HUES64 (cell line): ENCODE measurements at regions not wholly inside any gene's neighbourhood (a gene's known extent, or its start where the extent isn't known, plus 50 kb on each side); places are given as distances from the start of the nearest gene placed in this dataset.
A peak's percentile ranks its signal among the peaks of the same experiment; 100 is the strongest.

Experiments used
- H3K27ac ChIP-seq: 2 replicates; pipeline ENCODE4 v1.7.0; 2013; ENCODE audit warnings: low read depth, low read length, inconsistent platforms
- H3K27me3 ChIP-seq: 2 replicates; pipeline ENCODE4 v1.6.1; 2013; ENCODE audit warnings: mild to moderate bottlenecking, low read length; ENCODE audit not compliant: insufficient read depth
- H3K36me3 ChIP-seq: 2 replicates; pipeline ENCODE4 v1.6.1; 2013; ENCODE audit warnings: mild to moderate bottlenecking, low read length; ENCODE audit not compliant: insufficient read depth
- H3K4me1 ChIP-seq: 2 replicates; pipeline ENCODE4 v1.6.1; 2013; ENCODE audit warnings: mild to moderate bottlenecking, low read length, moderate library complexity; ENCODE audit not compliant: insufficient read depth
- H3K4me3 ChIP-seq: 2 replicates; pipeline ENCODE4 v1.5.1; 2013; ENCODE audit warnings: mild to moderate bottlenecking, low read length, moderate library complexity
- H3K9ac ChIP-seq: 2 replicates; pipeline ENCODE4 v1.6.1; 2013; ENCODE audit warnings: mild to moderate bottlenecking, low read depth, low read length
- H3K9me3 ChIP-seq: 2 replicates; pipeline ENCODE4 v1.6.1; 2013; ENCODE audit warnings: low read depth, low read length; ENCODE audit not compliant: insufficient read depth
- WGBS: fragments of 150-250, 120-280 bp; methylation state at CpG from one replicate; pipeline ENCODE4 v1.1.7; 2013; ENCODE audit warnings: missing lambda C conversion rate; 5-methylcytosine and 5-hydroxymethylcytosine counted together

GRCh38 chr9:10674586-10674985, 61.8 kb upstream of the PTPRD start:
- H3K9ac ChIP-seq = no peak overlapping the region
- H3K36me3 ChIP-seq = no peaks in the 10 kb centered on the region
- WGBS = 81% methylated on average over 1 of the region's 1 CpG
- H3K4me1 ChIP-seq = no peaks in the 10 kb centered on the region
- H3K27ac ChIP-seq = no peak overlapping the region
- H3K4me3 ChIP-seq = no peak overlapping the region
- no peaks in the 10 kb centered on the region for H3K9me3 ChIP-seq
- H3K27me3 ChIP-seq = no peaks in the 10 kb centered on the region

DNA sequence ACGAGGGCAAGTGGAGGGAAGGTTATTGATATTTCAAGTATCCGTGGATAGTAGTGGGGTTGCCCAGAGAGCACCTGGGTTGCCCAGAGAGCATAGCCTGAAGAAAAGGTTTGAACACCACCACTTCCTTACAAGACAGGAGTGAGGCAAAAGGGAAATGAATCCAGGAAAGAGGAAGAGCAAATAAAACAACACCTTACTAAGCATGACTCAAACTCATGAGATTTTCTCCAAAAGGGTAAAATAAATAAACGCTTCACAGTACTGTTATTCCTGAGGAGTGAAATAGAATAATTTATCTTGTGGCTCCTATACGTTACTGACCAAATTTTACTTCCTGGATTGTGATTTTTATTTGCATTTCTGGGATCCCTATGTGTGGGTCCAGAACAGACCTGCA, 65.2 kb upstream of the PTPRD start:
- H3K9ac ChIP-seq = no peak overlapping the region
- H3K4me3 ChIP-seq = no peak overlapping the region
- no peaks in the 10 kb centered on the region for H3K27me3 ChIP-seq
- H3K27ac ChIP-seq = no peak overlapping the region
- H3K9me3 ChIP-seq = no peaks in the 10 kb centered on the region
- H3K36me3 ChIP-seq = no peaks in the 10 kb centered on the region
- 93% methylated on average over 4 of the region's 4 CpGs for WGBS
- no peaks in the 10 kb centered on the region for H3K4me1 ChIP-seq

DNA sequence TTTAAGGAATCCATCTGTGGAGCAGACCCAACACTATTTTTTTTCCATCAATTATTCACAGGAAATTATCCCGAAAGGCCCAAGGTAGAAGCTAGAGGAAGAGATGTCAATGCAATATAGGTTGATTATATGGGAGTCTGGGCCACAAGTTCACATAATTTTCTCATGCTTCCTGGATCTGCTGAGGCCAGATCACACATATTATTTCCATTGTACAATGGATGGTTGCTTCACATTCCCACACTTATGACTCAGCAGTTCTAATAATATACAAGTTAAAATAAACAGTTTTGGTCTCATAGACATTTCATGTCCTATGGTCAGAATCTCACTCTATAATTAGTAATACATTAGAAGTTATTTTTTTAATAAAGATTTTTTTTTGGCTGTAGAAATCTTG, 66.0 kb upstream of the PTPRD start:
- Histone ChIP-seq H3K4me3 (no peak overlapping the region), H3K9me3 (no peaks in the 10 kb centered on the region), H3K4me1 (no peaks in the 10 kb centered on the region), H3K36me3 (no peaks in the 10 kb centered on the region), H3K9ac (no peak overlapping the region), H3K27me3 (no peaks in the 10 kb centered on the region), H3K27ac (no peak overlapping the region)
- WGBS = 100% methylated on average over 1 of the region's 1 CpG

DNA sequence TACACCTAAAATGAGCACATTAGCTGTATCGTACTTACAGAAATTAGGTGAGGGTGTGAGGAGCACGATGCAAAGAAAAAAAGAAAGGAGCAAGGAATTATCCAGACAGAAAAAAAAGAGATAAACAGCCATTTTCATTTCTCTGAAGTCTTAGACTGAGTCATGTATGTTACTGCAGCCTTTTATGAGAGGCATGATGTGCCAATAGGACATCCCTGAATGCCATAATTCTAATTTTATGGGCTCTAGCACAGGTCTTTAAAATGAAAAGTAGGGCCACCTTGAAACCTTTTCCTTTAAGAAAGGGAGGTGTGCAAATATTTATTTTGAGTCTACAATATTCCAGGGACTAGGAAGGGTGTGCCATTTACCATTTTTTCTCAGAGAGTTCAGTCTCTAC, 74.1 kb upstream of the PTPRD start:
- 95% methylated on average over 2 of the region's 2 CpGs for WGBS
- Histone ChIP-seq H3K4me3 (no peak overlapping the region), H3K9me3 (no peaks in the 10 kb centered on the region), H3K27ac (no peak overlapping the region), H3K27me3 (no peaks in the 10 kb centered on the region), H3K4me1 (0 out of 2 replicates have a peak, but pooled peaks cover 3% of the 10 kb centered on the region), H3K9ac (no peak overlapping the region), H3K36me3 (no peaks in the 10 kb centered on the region)

GRCh38 chr9:10690546-10690945, 77.7 kb upstream of the PTPRD start:
- Histone ChIP-seq H3K4me3 (no peak overlapping the region), H3K9me3 (no peaks in the 10 kb centered on the region), H3K27ac (no peak overlapping the region), H3K4me1 (0 out of 2 replicates have a peak, but pooled peaks cover 3% of the 10 kb centered on the region), H3K27me3 (no peaks in the 10 kb centered on the region), H3K36me3 (no peaks in the 10 kb centered on the region), H3K9ac (no peak overlapping the region)
- WGBS = 98% methylated on average over 2 of the region's 2 CpGs

DNA sequence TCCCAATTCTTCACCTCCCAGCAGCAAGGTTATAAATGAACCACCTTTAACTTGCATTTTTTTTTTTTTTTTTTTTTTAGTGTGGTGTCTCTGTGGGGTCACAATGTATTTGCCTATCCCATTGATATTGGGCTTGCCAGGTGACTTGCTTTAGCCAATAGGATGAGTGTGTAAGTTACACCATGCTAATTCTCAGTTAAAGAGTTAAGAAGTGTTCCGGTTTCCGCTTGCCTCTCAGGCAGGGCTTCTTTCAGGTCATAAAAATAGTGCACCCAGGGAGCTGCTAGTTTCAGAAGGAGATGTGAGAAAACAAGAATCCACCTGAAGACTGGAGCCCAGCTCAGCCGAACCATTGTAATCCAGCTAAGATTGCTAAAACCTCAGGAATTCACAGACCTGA, 84.2 kb upstream of the PTPRD start:
- Histone ChIP-seq H3K9me3 (no peaks in the 10 kb centered on the region), H3K9ac (no peak overlapping the region), H3K4me3 (no peak overlapping the region), H3K36me3 (no peaks in the 10 kb centered on the region), H3K4me1 (no peaks in the 10 kb centered on the region), H3K27me3 (no peaks in the 10 kb centered on the region), H3K27ac (no peak overlapping the region)
- 93% methylated on average over 3 of the region's 3 CpGs for WGBS

GRCh38 chr9:10700291-10700690, 87.5 kb upstream of the PTPRD start:
- Histone ChIP-seq H3K4me3 (no peak overlapping the region), H3K27ac (no peak overlapping the region)

DNA sequence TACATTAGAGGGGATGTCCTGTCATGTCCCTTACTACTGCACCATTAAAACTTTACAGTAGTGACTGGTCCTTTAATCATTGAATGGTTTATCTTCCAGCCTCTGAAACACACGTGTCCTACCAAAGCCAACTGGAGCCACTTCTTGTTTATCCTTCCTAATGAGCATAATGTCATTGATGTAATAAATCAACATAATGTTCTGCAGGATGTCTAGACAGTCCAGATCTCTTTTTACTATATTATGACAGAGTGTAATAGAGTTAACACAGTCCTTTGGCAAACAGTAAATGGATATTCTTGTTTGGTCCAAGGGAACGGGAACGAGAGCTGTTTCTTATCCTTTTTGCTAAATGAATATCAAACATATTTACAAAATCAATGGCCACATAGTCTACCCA, 88.1 kb upstream of the PTPRD start:
- Histone ChIP-seq H3K27ac (no peak overlapping the region), H3K9ac (no peak overlapping the region), H3K9me3 (no peaks in the 10 kb centered on the region), H3K4me1 (peaks cover 6% of the 10 kb centered on the region; the same call in 1 of the 2 replicates), H3K4me3 (no peak overlapping the region), H3K36me3 (no peaks in the 10 kb centered on the region), H3K27me3 (no peaks in the 10 kb centered on the region)
- WGBS = 95% methylated on average over 3 of the region's 3 CpGs

More at GRCh38 chr9:10700291-10700690, 87.5 kb upstream of the PTPRD start:
- Histone ChIP-seq H3K4me1 (peaks cover 6% of the 10 kb centered on the region; the same call in 1 of the 2 replicates), H3K27me3 (no peaks in the 10 kb centered on the region), H3K36me3 (no peaks in the 10 kb centered on the region), H3K9ac (no peak overlapping the region), H3K9me3 (no peaks in the 10 kb centered on the region)

DNA sequence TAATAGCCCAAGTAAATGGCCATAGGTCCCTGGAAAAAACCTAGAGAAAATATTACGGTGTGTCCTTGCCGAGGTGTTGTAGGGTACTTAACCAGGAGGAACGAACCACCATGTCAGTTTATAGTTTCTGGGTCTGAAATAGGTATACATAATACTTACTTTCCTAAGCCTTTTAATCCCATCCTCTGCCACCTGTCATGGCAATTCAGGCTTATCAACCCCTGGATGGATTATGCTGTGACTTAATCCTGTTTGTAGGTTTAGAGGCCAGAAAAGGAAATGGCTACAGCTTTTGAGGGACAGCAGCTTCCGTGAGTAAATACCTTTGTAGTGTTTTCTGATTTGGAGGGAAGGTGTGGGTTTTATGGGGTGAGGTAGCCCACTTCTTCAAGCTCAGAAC, 89.1 kb upstream of the PTPRD start:
- H3K36me3 ChIP-seq = no peaks in the 10 kb centered on the region
- no peak overlapping the region for H3K27ac ChIP-seq
- 92% methylated on average over 4 of the region's 4 CpGs for WGBS
- no peaks in the 10 kb centered on the region for H3K9me3 ChIP-seq
- H3K4me3 ChIP-seq = no peak overlapping the region
- peaks cover 6% of the 10 kb centered on the region; the same call in 1 of the 2 replicates for H3K4me1 ChIP-seq
- no peaks in the 10 kb centered on the region for H3K27me3 ChIP-seq
- H3K9ac ChIP-seq = no peak overlapping the region

GRCh38 chr9:10703139-10703538, 90.3 kb upstream of the PTPRD start:
- no peaks in the 10 kb centered on the region for H3K27me3 ChIP-seq
- H3K4me3 ChIP-seq = no peak overlapping the region
- H3K36me3 ChIP-seq = no peaks in the 10 kb centered on the region
- H3K4me1 ChIP-seq = peaks cover 6% of the 10 kb centered on the region; the same call in 1 of the 2 replicates
- H3K27ac ChIP-seq = no peak overlapping the region
- no peaks in the 10 kb centered on the region for H3K9me3 ChIP-seq
- WGBS = 94% methylated on average over 2 of the region's 2 CpGs
- H3K9ac ChIP-seq = no peak overlapping the region

- Histone ChIP-seq H3K4me1 (peaks cover 6% of the 10 kb centered on the region; the same call in 1 of the 2 replicates), H3K4me3 (no peak overlapping the region), H3K27ac (peak overlapping the region; percentile 30; the same call in 1 of the 2 replicates), H3K9me3 (no peaks in the 10 kb centered on the region), H3K27me3 (no peaks in the 10 kb centered on the region), H3K36me3 (no peaks in the 10 kb centered on the region), H3K9ac (no peak overlapping the region)
Observed at GRCh38 chr9:10704720-10705119, 91.9 kb upstream of the PTPRD start.

- no peak overlapping the region for H3K9ac ChIP-seq
- H3K4me3 ChIP-seq = no peak overlapping the region
- WGBS = 100% methylated on average over 1 of the region's 1 CpG
- peaks cover 6% of the 10 kb centered on the region; the same call in 1 of the 2 replicates for H3K4me1 ChIP-seq
- no peaks in the 10 kb centered on the region for H3K36me3 ChIP-seq
- H3K27me3 ChIP-seq = no peaks in the 10 kb centered on the region
- H3K9me3 ChIP-seq = no peaks in the 10 kb centered on the region
- no peak overlapping the region for H3K27ac ChIP-seq
Observed at GRCh38 chr9:10705383-10705782, 92.6 kb upstream of the PTPRD start.
